ENCODE measurements at regions not wholly inside any gene's neighbourhood (a gene's known extent, or its start where the extent isn't known, plus 50 kb on each side); places are given as distances from the start of the nearest gene placed in this dataset.

- Mint-ChIP-seq H3K4me3 (no peak overlapping the region), H3K36me3 (ENCODE audit: low read depth) (no peaks in the 10 kb centered on the region), H3K27me3 (ENCODE audit: low read depth) (no peaks in the 10 kb centered on the region)
Measured at GRCh38 chr7:84848219-84848973, 338.5 kb downstream of the SEMA3D start.

GRCh38 chr7:84847790-84848189 is 339.1 kb downstream of the SEMA3D start:
- Mint-ChIP-seq H3K4me3 (no peak overlapping the region), H3K9me3 (no peaks in the 10 kb centered on the region), H3K27me3 (ENCODE audit: low read depth) (no peaks in the 10 kb centered on the region), H3K27ac (no peak overlapping the region), H3K4me1 (peaks cover 4% of the 10 kb centered on the region), H3K36me3 (ENCODE audit: low read depth) (no peaks in the 10 kb centered on the region)
- no peak for TF ChIP-seq CTCF (IDR thresholded peaks at IDR 0.05; ENCODE audit: unreplicated experiment in 3 of 3)

More at GRCh38 chr7:84848219-84848973, 338.5 kb downstream of the SEMA3D start:
- Mint-ChIP-seq H3K4me1 (peaks cover 4% of the 10 kb centered on the region), H3K9me3 (no peaks in the 10 kb centered on the region), H3K27ac (no peak overlapping the region)
- no peak for TF ChIP-seq CTCF (IDR thresholded peaks at IDR 0.05; ENCODE audit: unreplicated experiment in 3 of 3)

- TF ChIP-seq CTCF (IDR thresholded peaks at IDR 0.05; ENCODE audit: unreplicated experiment in 3 of 3): no peak
- Mint-ChIP-seq H3K27ac (no peak overlapping the region), H3K4me3 (no peak overlapping the region), H3K9me3 (no peaks in the 10 kb centered on the region), H3K27me3 (ENCODE audit: low read depth) (no peaks in the 10 kb centered on the region), H3K36me3 (ENCODE audit: low read depth) (no peaks in the 10 kb centered on the region), H3K4me1 (peaks cover 4% of the 10 kb centered on the region)
Measured at GRCh38 chr7:84847038-84847437, 339.8 kb downstream of the SEMA3D start.

GRCh38 chr7:84845971-84846370 is 340.9 kb downstream of the SEMA3D start:
- Mint-ChIP-seq H3K4me1 (peaks cover 7% of the 10 kb centered on the region), H3K27ac (no peak overlapping the region), H3K9me3 (no peaks in the 10 kb centered on the region), H3K27me3 (ENCODE audit: low read depth) (no peaks in the 10 kb centered on the region), H3K4me3 (no peak overlapping the region), H3K36me3 (ENCODE audit: low read depth) (no peaks in the 10 kb centered on the region)
- TF ChIP-seq CTCF (IDR thresholded peaks at IDR 0.05; ENCODE audit: unreplicated experiment in 3 of 3): no peak

- TF ChIP-seq CTCF (IDR thresholded peaks at IDR 0.05; ENCODE audit: unreplicated experiment in 3 of 3): no peak
- Mint-ChIP-seq H3K27ac (no peak overlapping the region), H3K4me1 (peaks cover 7% of the 10 kb centered on the region), H3K9me3 (no peaks in the 10 kb centered on the region), H3K4me3 (no peak overlapping the region), H3K36me3 (ENCODE audit: low read depth) (no peaks in the 10 kb centered on the region), H3K27me3 (ENCODE audit: low read depth) (no peaks in the 10 kb centered on the region)
Measured at GRCh38 chr7:84844771-84845170, 342.1 kb downstream of the SEMA3D start.

GRCh38 chr7:84841809-84842208 is 345.0 kb downstream of the SEMA3D start:
- no peak for TF ChIP-seq CTCF (IDR thresholded peaks at IDR 0.05; ENCODE audit: unreplicated experiment in 3 of 3)
- no peaks in the 10 kb centered on the region for H3K9me3 Mint-ChIP-seq
- H3K4me3 Mint-ChIP-seq: no peak overlapping the region
- no peak overlapping the region for H3K27ac Mint-ChIP-seq
- H3K4me1 Mint-ChIP-seq: peaks cover 3% of the 10 kb centered on the region
- H3K36me3 Mint-ChIP-seq (ENCODE audit: low read depth): no peaks in the 10 kb centered on the region
- no peaks in the 10 kb centered on the region for H3K27me3 Mint-ChIP-seq (ENCODE audit: low read depth)

All from nephron (organoid).